ENCODE measurements at regions not wholly inside any gene's neighbourhood (a gene's known extent, or its start where the extent isn't known, plus 50 kb on each side); places are given as distances from the start of the nearest gene placed in this dataset.

GRCh38 chr12:85529896-85530295 is 249.9 kb downstream of the ALX1 start:
- H2AFZ ChIP-seq (ENCODE audit: low read depth, low read length) = no peak overlapping the region
- no peak overlapping the region for H3K4me3 ChIP-seq
- no peaks in the 10 kb centered on the region for H4K20me1 ChIP-seq (replicated peaks; ENCODE audit: control insufficient read depth, insufficient read depth, low read length)
- no peaks in the 10 kb centered on the region for H3K9me1 ChIP-seq (ENCODE audit: control insufficient read depth, insufficient read depth, low read length)
- H3K36me3 ChIP-seq (ENCODE audit: control insufficient read depth, insufficient read depth, low read length) = no peaks in the 10 kb centered on the region
- DNase-seq (ENCODE audit: extremely low read depth in 1 of 4, low spot score in 3 of 4) (no peak), ATAC-seq (no peak), FAIRE-seq (no peak)
- no peak overlapping the region for H3K9ac ChIP-seq (ENCODE audit: insufficient read depth in 1 of 2, low read depth in 2 of 2, low read length in 2 of 2)
- TF ChIP-seq ILK (tag; IDR thresholded peaks at IDR 0.05; ENCODE audit: borderline replicate concordance, low read depth) (no peak), NR2C1 (IDR thresholded peaks at IDR 0.05) (no peak), NR2C1 (tag; IDR thresholded peaks at IDR 0.05) (no peak), ZNF518B (CRISPR knock-in tag; IDR thresholded peaks at IDR 0.05) (no peak), TFAP4 (CRISPR knock-in tag; IDR thresholded peaks at IDR 0.05; ENCODE audit: borderline replicate concordance) (no peak), ZKSCAN1 (IDR thresholded peaks at IDR 0.05; ENCODE audit: low read depth, low read length) (no peak), ELK3 (CRISPR knock-in tag; IDR thresholded peaks at IDR 0.05) (no peak), HNRNPH1 (optimal IDR thresholded peaks at IDR 0.05; ENCODE audit: low read depth, low read length) (no peak), BMI1 (IDR thresholded peaks at IDR 0.05; ENCODE audit: low read length) (no peak), KLF13 (tag; IDR thresholded peaks at IDR 0.05; ENCODE audit: borderline replicate concordance, low read depth) (no peak), ZNF76 (CRISPR knock-in tag; IDR thresholded peaks at IDR 0.05; ENCODE audit: borderline replicate concordance) (no peak), MYC (IDR thresholded peaks at IDR 0.05; ENCODE audit: low read depth, low read length) (no peak), MYC (CRISPR knock-in tag; IDR thresholded peaks at IDR 0.05; ENCODE audit: borderline replicate concordance, low read depth) (no peak), SAP30 (IDR thresholded peaks at IDR 0.05; ENCODE audit: borderline replicate concordance, insufficient read depth, low read depth, low read length, poor library complexity, severe bottlenecking) (no peak), NFIC (IDR thresholded peaks at IDR 0.05) (no peak)
- H3K27me3 ChIP-seq (ENCODE audit: control insufficient read depth in 2 of 2, insufficient read depth in 2 of 2, low read length in 2 of 2) = no peaks in the 10 kb centered on the region
- 0% methylated on average over 1 of the region's 1 CpG for WGBS (ENCODE audit: insufficient coverage, low coverage, missing lambda C conversion rate)
- H3K27ac ChIP-seq (ENCODE audit: extremely low read depth, low read depth, low read length) = no peak overlapping the region
- BruUV-seq (replicated peaks) = no TSS peak
- H3K4me1 ChIP-seq (replicated peaks in 1 of 2; ENCODE audit: control insufficient read depth in 2 of 2, insufficient read depth in 2 of 2, low read length in 2 of 2) = no peaks in the 10 kb centered on the region
- no peaks in the 10 kb centered on the region for H3K79me2 ChIP-seq (ENCODE audit: control insufficient read depth, insufficient read depth, low read length)
- in situ Hi-C loops (cut with MboI) = no loop called here
- CTCF ChIA-PET (ENCODE audit: low intra/inter-chr PET ratio) = no interaction called here
- POLR2A ChIA-PET = no interaction called here
- no peak overlapping the region for H3K4me2 ChIP-seq (ENCODE audit: insufficient read depth, low read length)
- intact Hi-C loops (cut with micrococcal nuclease) = no loop called here
- H3K9me3 ChIP-seq (replicated peaks; ENCODE audit: control insufficient read depth, insufficient read depth, low read depth, low read length) = no peaks in the 10 kb centered on the region

All from K562 (cell line).